ENCODE measurements at regions not wholly inside any gene's neighbourhood (a gene's known extent, or its start where the extent isn't known, plus 50 kb on each side); places are given as distances from the start of the nearest gene placed in this dataset.

GRCh38 chr1:187411118-187411517, 582.4 kb downstream of the PLA2G4A start:
- Histone ChIP-seq H3K9ac (ENCODE audit: low read depth, low read length) (no peak overlapping the region), H2AFZ (ENCODE audit: low read depth, low read length) (no peak overlapping the region), H3K4me1 (ENCODE audit: insufficient read depth, low read length) (no peaks in the 10 kb centered on the region), H3K36me3 (ENCODE audit: insufficient read depth, low read length) (no peaks in the 10 kb centered on the region), H3K4me3 (ENCODE audit: low read depth in 1 of 2, low read length in 2 of 2) (no peak overlapping the region), H3K4me2 (ENCODE audit: insufficient read depth, low read length) (no peak overlapping the region), H4K20me1 (ENCODE audit: insufficient read depth, low read length) (no peaks in the 10 kb centered on the region), H3K27me3 (ENCODE audit: insufficient read depth, low read length, poor library complexity) (no peaks in the 10 kb centered on the region), H3K27ac (ENCODE audit: low read length) (no peak overlapping the region), H3K9me3 (ENCODE audit: insufficient read depth, low read length, severe bottlenecking) (no peaks in the 10 kb centered on the region), H3K79me2 (ENCODE audit: insufficient read depth, low read length) (no peaks in the 10 kb centered on the region)
- no peak for DNase-seq
- no peak for TF ChIP-seq EZH2 (IDR thresholded peaks at IDR 0.05; ENCODE audit: borderline replicate concordance, low read depth, low read length, severe bottlenecking)
- no peak for TF ChIP-seq CTCF (IDR thresholded peaks at IDR 0.05; ENCODE audit: borderline replicate concordance, extremely low read depth, low read length, poor library complexity, severe bottlenecking)
- ATAC-seq (ENCODE audit: insufficient read depth, low read depth) = no peak

GRCh38 chr1:187413405-187414169, 584.8 kb downstream of the PLA2G4A start:
- Histone ChIP-seq H3K36me3 (ENCODE audit: insufficient read depth, low read length) (no peaks in the 10 kb centered on the region), H4K20me1 (ENCODE audit: insufficient read depth, low read length) (no peaks in the 10 kb centered on the region), H3K4me3 (ENCODE audit: low read depth in 1 of 2, low read length in 2 of 2) (no peak overlapping the region), H3K4me2 (ENCODE audit: insufficient read depth, low read length) (no peak overlapping the region), H2AFZ (ENCODE audit: low read depth, low read length) (no peak overlapping the region), H3K9me3 (ENCODE audit: insufficient read depth, low read length, severe bottlenecking) (no peaks in the 10 kb centered on the region), H3K27me3 (ENCODE audit: insufficient read depth, low read length, poor library complexity) (no peaks in the 10 kb centered on the region), H3K79me2 (ENCODE audit: insufficient read depth, low read length) (no peaks in the 10 kb centered on the region), H3K4me1 (ENCODE audit: insufficient read depth, low read length) (no peaks in the 10 kb centered on the region), H3K9ac (ENCODE audit: low read depth, low read length) (no peak overlapping the region), H3K27ac (ENCODE audit: low read length) (no peak overlapping the region)
- no peak for DNase-seq
- ATAC-seq (ENCODE audit: insufficient read depth, low read depth) = no peak
- no peak for TF ChIP-seq EZH2 (IDR thresholded peaks at IDR 0.05; ENCODE audit: borderline replicate concordance, low read depth, low read length, severe bottlenecking)
- no peak for TF ChIP-seq CTCF (IDR thresholded peaks at IDR 0.05; ENCODE audit: borderline replicate concordance, extremely low read depth, low read length, poor library complexity, severe bottlenecking)

GRCh38 chr1:187415065-187415464, 586.3 kb downstream of the PLA2G4A start:
- no peak for ATAC-seq (ENCODE audit: insufficient read depth, low read depth)
- no peak for DNase-seq
- Histone ChIP-seq H3K9ac (ENCODE audit: low read depth, low read length) (no peak overlapping the region), H3K79me2 (ENCODE audit: insufficient read depth, low read length) (no peaks in the 10 kb centered on the region), H3K36me3 (ENCODE audit: insufficient read depth, low read length) (no peaks in the 10 kb centered on the region), H3K9me3 (ENCODE audit: insufficient read depth, low read length, severe bottlenecking) (no peaks in the 10 kb centered on the region), H3K4me3 (ENCODE audit: low read depth in 1 of 2, low read length in 2 of 2) (no peak overlapping the region), H3K27me3 (ENCODE audit: insufficient read depth, low read length, poor library complexity) (no peaks in the 10 kb centered on the region), H3K27ac (ENCODE audit: low read length) (no peak overlapping the region), H2AFZ (ENCODE audit: low read depth, low read length) (no peak overlapping the region), H4K20me1 (ENCODE audit: insufficient read depth, low read length) (no peaks in the 10 kb centered on the region), H3K4me1 (ENCODE audit: insufficient read depth, low read length) (no peaks in the 10 kb centered on the region), H3K4me2 (ENCODE audit: insufficient read depth, low read length) (no peak overlapping the region)
- TF ChIP-seq EZH2 (IDR thresholded peaks at IDR 0.05; ENCODE audit: borderline replicate concordance, low read depth, low read length, severe bottlenecking) = no peak
- TF ChIP-seq CTCF (IDR thresholded peaks at IDR 0.05; ENCODE audit: borderline replicate concordance, extremely low read depth, low read length, poor library complexity, severe bottlenecking) = no peak
